ENCODE measurements at regions not wholly inside any gene's neighbourhood (a gene's known extent, or its start where the extent isn't known, plus 50 kb on each side); places are given as distances from the start of the nearest gene placed in this dataset.

DNA sequence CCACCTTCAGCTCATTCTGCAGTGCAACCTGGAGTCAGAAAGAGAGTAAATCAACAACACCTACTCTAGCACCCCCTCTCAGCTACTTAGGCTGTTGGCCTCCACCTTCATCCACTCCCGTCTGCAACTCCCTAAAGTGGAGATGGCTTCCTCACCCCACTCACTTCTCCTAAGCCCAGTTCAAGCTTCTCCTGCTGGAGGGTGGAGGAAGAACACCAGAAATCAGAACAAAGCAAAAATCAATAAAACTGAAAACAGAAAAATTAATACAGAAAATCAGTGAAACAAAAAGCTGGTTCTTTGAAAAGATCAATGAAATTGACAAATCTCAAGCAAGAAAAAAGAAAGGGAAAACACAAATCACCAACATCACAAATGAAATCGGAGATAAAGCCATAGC, 191.7 kb downstream of the ANAPC1 start:
- no peaks in the 10 kb centered on the region for H3K36me3 ChIP-seq
- intact Hi-C loops (cut with DNase I; ENCODE audit: low total_unique reads): no loop called here
- H3K27me3 ChIP-seq: no peaks in the 10 kb centered on the region
- H3K4me1 ChIP-seq: peaks cover 0 to 20% (median 2%) of the 10 kb centered on the region in 4 donors
- 91 to 100% (median 92%) methylated on average over 2 of the region's 2 CpGs for WGBS, 5 donors
- no peaks in the 10 kb centered on the region for H3K9me3 ChIP-seq
- H3K4me3 ChIP-seq: no peak overlapping the region
- no peak for DNase-seq
- H3K27ac ChIP-seq: no peak overlapping the region
- TF ChIP-seq EP300 (IDR thresholded peaks at IDR 0.05) (no peak), POLR2A (IDR thresholded peaks at IDR 0.05) (no peak)

GRCh38 chr2:111694700-111695101, 189.3 kb downstream of the ANAPC1 start:
- WGBS, 5 donors: 9 to 26% (median 14%) methylated on average over 3 of the region's 3 CpGs
- TF ChIP-seq POLR2A (IDR thresholded peaks at IDR 0.05): no peak
- peak in 1 of 3 donors; percentile 60 for TF ChIP-seq POLR2AphosphoS5 (IDR thresholded peaks at IDR 0.05)
- Histone ChIP-seq H3K36me3 (no peaks in the 10 kb centered on the region), H3K27ac (peak overlapping the region in 1 of 5 donors; percentile 46), H3K9me3 (no peaks in the 10 kb centered on the region), H3K27me3 (no peaks in the 10 kb centered on the region), H3K4me1 (peaks cover 0 to 29% (median 10%) of the 10 kb centered on the region in 4 donors), H3K4me3 (no peak overlapping the region)
- DNase-seq: peak in 1 of 2 donors; percentile 61
- intact Hi-C loops (cut with DNase I; ENCODE audit: low total_unique reads): no loop called here

DNA sequence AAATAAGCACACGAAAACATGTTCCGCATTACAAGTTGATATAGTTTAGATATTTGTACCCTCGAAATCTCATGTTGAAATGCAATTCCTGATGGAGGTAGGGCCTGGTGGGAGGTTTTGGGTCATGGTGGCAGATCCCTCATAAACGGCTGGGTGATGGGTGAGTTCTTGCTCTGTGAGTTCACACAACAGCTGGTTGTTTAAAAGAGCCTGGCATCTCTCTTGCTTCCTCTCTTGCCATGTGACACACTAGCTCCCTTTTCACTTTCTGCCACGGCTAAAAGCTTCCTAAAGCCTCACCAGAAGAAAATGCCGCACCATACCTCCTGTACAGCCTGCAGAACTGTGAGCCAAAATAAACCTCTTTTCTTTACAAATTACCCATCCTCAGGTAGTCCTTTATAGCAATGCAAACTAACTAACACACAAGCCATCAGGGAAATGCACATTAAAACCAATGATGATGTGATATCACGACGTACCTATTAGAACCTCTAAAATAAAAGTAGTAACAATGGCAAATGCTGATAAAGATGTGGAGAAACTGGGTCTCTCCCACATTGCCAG, 188.5 kb downstream of the ANAPC1 start:
- WGBS, 5 donors: 87 to 96% (median 94%) methylated on average over 8 of the region's 8 CpGs
- Histone ChIP-seq H3K9me3 (no peaks in the 10 kb centered on the region), H3K27ac (no peak overlapping the region), H3K36me3 (no peaks in the 10 kb centered on the region), H3K4me3 (no peak overlapping the region), H3K4me1 (peaks cover 0 to 32% (median 9%) of the 10 kb centered on the region in 4 donors), H3K27me3 (no peaks in the 10 kb centered on the region)
- TF ChIP-seq, protein P1, sequence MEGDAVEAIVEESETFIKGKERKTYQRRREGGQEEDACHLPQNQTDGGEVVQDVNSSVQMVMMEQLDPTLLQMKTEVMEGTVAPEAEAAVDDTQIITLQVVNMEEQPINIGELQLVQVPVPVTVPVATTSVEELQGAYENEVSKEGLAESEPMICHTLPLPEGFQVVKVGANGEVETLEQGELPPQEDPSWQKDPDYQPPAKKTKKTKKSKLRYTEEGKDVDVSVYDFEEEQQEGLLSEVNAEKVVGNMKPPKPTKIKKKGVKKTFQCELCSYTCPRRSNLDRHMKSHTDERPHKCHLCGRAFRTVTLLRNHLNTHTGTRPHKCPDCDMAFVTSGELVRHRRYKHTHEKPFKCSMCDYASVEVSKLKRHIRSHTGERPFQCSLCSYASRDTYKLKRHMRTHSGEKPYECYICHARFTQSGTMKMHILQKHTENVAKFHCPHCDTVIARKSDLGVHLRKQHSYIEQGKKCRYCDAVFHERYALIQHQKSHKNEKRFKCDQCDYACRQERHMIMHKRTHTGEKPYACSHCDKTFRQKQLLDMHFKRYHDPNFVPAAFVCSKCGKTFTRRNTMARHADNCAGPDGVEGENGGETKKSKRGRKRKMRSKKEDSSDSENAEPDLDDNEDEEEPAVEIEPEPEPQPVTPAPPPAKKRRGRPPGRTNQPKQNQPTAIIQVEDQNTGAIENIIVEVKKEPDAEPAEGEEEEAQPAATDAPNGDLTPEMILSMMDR (IDR thresholded peaks at IDR 0.05): no peak
- TF ChIP-seq EP300 (IDR thresholded peaks at IDR 0.05) (no peak), POLR2AphosphoS5 (IDR thresholded peaks at IDR 0.05) (no peak), POLR2A (IDR thresholded peaks at IDR 0.05) (no peak)
- intact Hi-C loops (cut with DNase I; ENCODE audit: low total_unique reads): no loop called here
- DNase-seq: no peak

DNA sequence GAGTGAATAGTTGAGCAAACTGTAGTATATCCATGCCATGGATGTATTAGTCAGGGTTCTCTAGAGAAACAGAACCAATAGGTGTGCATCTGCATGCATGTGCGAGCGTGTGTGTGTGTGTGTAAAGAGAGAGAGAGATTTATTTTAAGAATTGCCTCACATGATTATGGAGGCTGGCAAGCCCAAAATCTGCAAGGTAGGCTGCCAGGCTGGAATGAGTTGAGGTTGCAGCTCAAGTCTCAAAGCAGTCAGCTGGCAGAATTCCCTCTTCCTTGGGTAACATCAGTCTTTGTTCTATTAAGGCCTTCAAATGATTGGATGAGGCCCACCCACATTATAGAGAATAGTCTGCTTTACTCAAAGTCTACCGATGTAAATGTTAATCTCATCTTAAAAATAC, 187.8 kb downstream of the ANAPC1 start:
- H3K9me3 ChIP-seq: no peaks in the 10 kb centered on the region
- DNase-seq: no peak
- no peak overlapping the region for H3K27ac ChIP-seq
- H3K36me3 ChIP-seq: no peaks in the 10 kb centered on the region
- 76 to 100% (median 95%) methylated on average over 3 of the region's 3 CpGs for WGBS, 5 donors
- TF ChIP-seq POLR2AphosphoS5 (IDR thresholded peaks at IDR 0.05) (no peak), EP300 (IDR thresholded peaks at IDR 0.05) (no peak), POLR2A (IDR thresholded peaks at IDR 0.05) (no peak)
- TF ChIP-seq, protein P1 (IDR thresholded peaks at IDR 0.05): no peak
- intact Hi-C loops (cut with DNase I; ENCODE audit: low total_unique reads): no loop called here
- no peaks in the 10 kb centered on the region for H3K27me3 ChIP-seq
- no peak overlapping the region for H3K4me3 ChIP-seq
- peaks cover 0 to 35% (median 9%) of the 10 kb centered on the region in 4 donors for H3K4me1 ChIP-seq

DNA sequence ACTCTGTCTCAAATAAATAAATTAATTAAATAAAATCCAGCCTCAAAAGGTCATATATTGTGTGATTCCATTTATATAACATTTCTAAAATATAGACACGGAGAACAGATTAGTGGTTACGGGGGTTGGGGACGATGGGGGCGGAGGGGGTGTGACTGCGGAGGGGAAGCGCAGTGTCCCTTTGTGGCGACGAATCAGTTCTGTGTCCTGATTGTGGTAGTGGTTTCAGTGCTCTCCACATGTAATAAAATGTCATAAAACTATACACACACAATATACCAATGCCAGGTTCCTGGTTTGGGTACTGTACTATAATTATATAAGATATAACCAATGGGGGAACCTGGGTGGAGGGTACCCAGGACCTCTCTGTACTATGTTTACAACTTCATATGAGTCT, 186.4 kb downstream of the ANAPC1 start:
- H3K27me3 ChIP-seq: no peaks in the 10 kb centered on the region
- H3K36me3 ChIP-seq: no peaks in the 10 kb centered on the region
- H3K4me1 ChIP-seq: peaks cover 0 to 40% (median 15%) of the 10 kb centered on the region in 4 donors
- intact Hi-C loops (cut with DNase I; ENCODE audit: low total_unique reads): no loop called here
- DNase-seq: no peak
- no peak for TF ChIP-seq EP300 (IDR thresholded peaks at IDR 0.05)
- no peak for TF ChIP-seq POLR2AphosphoS5 (IDR thresholded peaks at IDR 0.05)
- TF ChIP-seq, protein P1 (IDR thresholded peaks at IDR 0.05): no peak
- no peak for TF ChIP-seq POLR2A (IDR thresholded peaks at IDR 0.05)
- H3K27ac ChIP-seq: no peak overlapping the region
- WGBS, 5 donors: 74 to 88% (median 83%) methylated on average over 8 of the region's 8 CpGs
- H3K4me3 ChIP-seq: no peak overlapping the region
- no peaks in the 10 kb centered on the region for H3K9me3 ChIP-seq

Data from stomach (tissue), 8 donors.